Activated CD8-positive, alpha-beta memory T cell treated with anti-CD3 and anti-CD28 coated beads, Interleukin-2, amount 50 U/mL, for 1 hour (primary cell): ENCODE measurements at regions not wholly inside any gene's neighbourhood (a gene's known extent, or its start where the extent isn't known, plus 50 kb on each side); places are given as distances from the start of the nearest gene placed in this dataset.
"Not testable (repeated sequence)": the region's sequence is repeated elsewhere in the genome, so short reads cannot be mapped to it uniquely, and the experiment has no call there.

Source experiments
- DNase-seq: peaks from one replicate; pipeline ENCODE4 v3.0.0-alpha.2; 2020; ENCODE audit errors: extremely low read depth

GRCh38 chr2:61677306-61677705, 139.2 kb upstream of the XPO1 start:
- no peak for DNase-seq

- DNase-seq = no peak
Observed at GRCh38 chr2:61675204-61675603, 137.0 kb upstream of the XPO1 start.

- DNase-seq = no peak
Observed at GRCh38 chr2:61671561-61672315, 133.6 kb upstream of the XPO1 start.

GRCh38 chr2:61670591-61671501, 132.7 kb upstream of the XPO1 start:
- no peak for DNase-seq

GRCh38 chr2:61664190-61664589, 126.0 kb upstream of the XPO1 start:
- no peak for DNase-seq

GRCh38 chr2:61662990-61663389, 124.8 kb upstream of the XPO1 start:
- DNase-seq = no peak

GRCh38 chr2:61660511-61661388, 122.6 kb upstream of the XPO1 start:
- DNase-seq = no peak

- DNase-seq = no peak
Observed at GRCh38 chr2:61658841-61659780, 121.0 kb upstream of the XPO1 start.

- DNase-seq = not testable (repeated sequence)
Observed at GRCh38 chr2:61649946-61650345, 111.8 kb upstream of the XPO1 start.

GRCh38 chr2:61649021-61649420, 110.9 kb upstream of the XPO1 start:
- no peak for DNase-seq

- no peak for DNase-seq
Observed at GRCh38 chr2:61647044-61647443, 108.9 kb upstream of the XPO1 start.

- no peak for DNase-seq
Observed at GRCh38 chr2:61645911-61646310, 107.8 kb upstream of the XPO1 start.

GRCh38 chr2:61643153-61643552, 105.0 kb upstream of the XPO1 start:
- DNase-seq = not testable (repeated sequence)

- DNase-seq = no peak
Observed at GRCh38 chr2:61640406-61640805, 102.2 kb upstream of the XPO1 start.

- no peak for DNase-seq
Observed at GRCh38 chr2:61639721-61640120, 101.6 kb upstream of the XPO1 start.

GRCh38 chr2:61636686-61637085, 98.5 kb upstream of the XPO1 start:
- no peak for DNase-seq

GRCh38 chr2:61634512-61634911, 96.4 kb upstream of the XPO1 start:
- DNase-seq = no peak

GRCh38 chr2:61633250-61633649, 95.1 kb upstream of the XPO1 start:
- no peak for DNase-seq

- no peak for DNase-seq
Observed at GRCh38 chr2:61632276-61633169, 94.4 kb upstream of the XPO1 start.

GRCh38 chr2:61631321-61631720, 93.2 kb upstream of the XPO1 start:
- DNase-seq = no peak
